SK-N-SH treated with all-trans-retinoic acid at 6 μM for 48 hours (cell line): ENCODE measurements at regions not wholly inside any gene's neighbourhood (a gene's known extent, or its start where the extent isn't known, plus 50 kb on each side); places are given as distances from the start of the nearest gene placed in this dataset.

ENCODE experiments used
- CREB5 ChIP-seq: fragments of 250-450 bp; sonication (Bioruptor Pico); IDR thresholded peaks from 2 replicates; pipeline ENCODE4 v1.5.1; 2020; ENCODE audit warnings: low read depth, mild to moderate bottlenecking, moderate library complexity
- ESRRG ChIP-seq: fragments of 250-450 bp; sonication (Bioruptor Pico); IDR thresholded peaks from 2 replicates; pipeline ENCODE4 v1.6.1; 2021; ENCODE audit warnings: mild to moderate bottlenecking
- GLIS3 ChIP-seq: fragments of 250-450 bp; sonication (Bioruptor Pico); IDR thresholded peaks from 2 replicates; pipeline ENCODE4 v1.5.0; 2020; ENCODE audit warnings: mild to moderate bottlenecking, moderate library complexity
- PATZ1 ChIP-seq: fragments of 250-450 bp; sonication (Bioruptor Pico); IDR thresholded peaks from 2 replicates; pipeline ENCODE4 v1.8.0; 2020; ENCODE audit warnings: mild to moderate bottlenecking, moderate library complexity, borderline replicate concordance
- TF ChIP-seq, protein P1 (sequence below): fragments of 250-450 bp; sonication (Bioruptor Pico); IDR thresholded peaks from 2 replicates; pipeline ENCODE4 v1.5.1; 2021; ENCODE audit warnings: mild to moderate bottlenecking, moderate library complexity

- TF ChIP-seq GLIS3 (no peak), ESRRG (CRISPR knock-in tag) (no peak), PATZ1 (CRISPR knock-in tag) (no peak), CREB5 (CRISPR knock-in tag) (no peak)
- TF ChIP-seq, protein P1, sequence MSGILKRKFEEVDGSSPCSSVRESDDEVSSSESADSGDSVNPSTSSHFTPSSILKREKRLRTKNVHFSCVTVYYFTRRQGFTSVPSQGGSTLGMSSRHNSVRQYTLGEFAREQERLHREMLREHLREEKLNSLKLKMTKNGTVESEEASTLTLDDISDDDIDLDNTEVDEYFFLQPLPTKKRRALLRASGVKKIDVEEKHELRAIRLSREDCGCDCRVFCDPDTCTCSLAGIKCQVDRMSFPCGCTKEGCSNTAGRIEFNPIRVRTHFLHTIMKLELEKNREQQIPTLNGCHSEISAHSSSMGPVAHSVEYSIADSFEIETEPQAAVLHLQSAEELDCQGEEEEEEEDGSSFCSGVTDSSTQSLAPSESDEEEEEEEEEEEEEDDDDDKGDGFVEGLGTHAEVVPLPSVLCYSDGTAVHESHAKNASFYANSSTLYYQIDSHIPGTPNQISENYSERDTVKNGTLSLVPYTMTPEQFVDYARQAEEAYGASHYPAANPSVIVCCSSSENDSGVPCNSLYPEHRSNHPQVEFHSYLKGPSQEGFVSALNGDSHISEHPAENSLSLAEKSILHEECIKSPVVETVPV (CRISPR knock-in tag): no peak
These were observed 325.7 kb downstream of the CNTN3 start for GRCh38 chr3:74288761-74289160.
